ENCODE measurements at regions not wholly inside any gene's neighbourhood (a gene's known extent, or its start where the extent isn't known, plus 50 kb on each side); places are given as distances from the start of the nearest gene placed in this dataset.

- no peaks in the 10 kb centered on the region for H3K27me3 ChIP-seq (ENCODE audit: control insufficient read depth in 3 of 3, insufficient read depth in 3 of 3, low read length in 3 of 3)
- H3K9me3 ChIP-seq (ENCODE audit: control insufficient read depth in 3 of 3, low read length in 3 of 3), result no peaks in the 10 kb centered on the region
- no peak overlapping the region for H3K27ac ChIP-seq (ENCODE audit: low read depth, low read length)
- H3K36me3 ChIP-seq (ENCODE audit: control insufficient read depth in 3 of 3, insufficient read depth in 3 of 3, low read length in 3 of 3), result no peaks in the 10 kb centered on the region
- no peaks in the 10 kb centered on the region for H3K4me1 ChIP-seq (ENCODE audit: control insufficient read depth in 3 of 3, insufficient read depth in 3 of 3, low read length in 3 of 3)
- no peak overlapping the region for H3K9ac ChIP-seq (ENCODE audit: low read depth in 1 of 3, low read length in 3 of 3)
- no peak overlapping the region for H3K4me3 ChIP-seq (ENCODE audit: low read length in 3 of 3)
These were observed 379.6 kb upstream of the ZNF608 start for GRCh38 chr5:125126050-125126449.

GRCh38 chr5:125129151-125129806 is 382.8 kb upstream of the ZNF608 start:
- Histone ChIP-seq H3K4me1 (ENCODE audit: control insufficient read depth in 3 of 3, insufficient read depth in 3 of 3, low read length in 3 of 3) (no peaks in the 10 kb centered on the region), H3K27ac (ENCODE audit: low read depth, low read length) (no peak overlapping the region), H3K27me3 (ENCODE audit: control insufficient read depth in 3 of 3, insufficient read depth in 3 of 3, low read length in 3 of 3) (no peaks in the 10 kb centered on the region), H3K36me3 (ENCODE audit: control insufficient read depth in 3 of 3, insufficient read depth in 3 of 3, low read length in 3 of 3) (no peaks in the 10 kb centered on the region), H3K4me3 (ENCODE audit: low read length in 3 of 3) (no peak overlapping the region), H3K9ac (ENCODE audit: low read depth in 1 of 3, low read length in 3 of 3) (no peak overlapping the region), H3K9me3 (ENCODE audit: control insufficient read depth in 3 of 3, low read length in 3 of 3) (no peaks in the 10 kb centered on the region)

GRCh38 chr5:125130591-125130990 is 384.2 kb upstream of the ZNF608 start:
- Histone ChIP-seq H3K9ac (ENCODE audit: low read depth in 1 of 3, low read length in 3 of 3) (no peak overlapping the region), H3K27me3 (ENCODE audit: control insufficient read depth in 3 of 3, insufficient read depth in 3 of 3, low read length in 3 of 3) (no peaks in the 10 kb centered on the region), H3K4me3 (ENCODE audit: low read length in 3 of 3) (no peak overlapping the region), H3K9me3 (ENCODE audit: control insufficient read depth in 3 of 3, low read length in 3 of 3) (no peaks in the 10 kb centered on the region), H3K4me1 (ENCODE audit: control insufficient read depth in 3 of 3, insufficient read depth in 3 of 3, low read length in 3 of 3) (no peaks in the 10 kb centered on the region), H3K36me3 (ENCODE audit: control insufficient read depth in 3 of 3, insufficient read depth in 3 of 3, low read length in 3 of 3) (no peaks in the 10 kb centered on the region), H3K27ac (ENCODE audit: low read depth, low read length) (no peak overlapping the region)

- no peak overlapping the region for H3K4me3 ChIP-seq (ENCODE audit: low read length in 3 of 3)
- H3K27me3 ChIP-seq (ENCODE audit: control insufficient read depth in 3 of 3, insufficient read depth in 3 of 3, low read length in 3 of 3), result no peaks in the 10 kb centered on the region
- no peaks in the 10 kb centered on the region for H3K4me1 ChIP-seq (ENCODE audit: control insufficient read depth in 3 of 3, insufficient read depth in 3 of 3, low read length in 3 of 3)
- no peak overlapping the region for H3K27ac ChIP-seq (ENCODE audit: low read depth, low read length)
- no peaks in the 10 kb centered on the region for H3K36me3 ChIP-seq (ENCODE audit: control insufficient read depth in 3 of 3, insufficient read depth in 3 of 3, low read length in 3 of 3)
- H3K9me3 ChIP-seq (ENCODE audit: control insufficient read depth in 3 of 3, low read length in 3 of 3), result no peaks in the 10 kb centered on the region
- no peak overlapping the region for H3K9ac ChIP-seq (ENCODE audit: low read depth in 1 of 3, low read length in 3 of 3)
These were observed 388.0 kb upstream of the ZNF608 start for GRCh38 chr5:125134216-125135081.

GRCh38 chr5:125137535-125137934 is 391.1 kb upstream of the ZNF608 start:
- H3K27me3 ChIP-seq (ENCODE audit: control insufficient read depth in 3 of 3, insufficient read depth in 3 of 3, low read length in 3 of 3), result no peaks in the 10 kb centered on the region
- H3K4me1 ChIP-seq (ENCODE audit: control insufficient read depth in 3 of 3, insufficient read depth in 3 of 3, low read length in 3 of 3), result no peaks in the 10 kb centered on the region
- no peak overlapping the region for H3K27ac ChIP-seq (ENCODE audit: low read depth, low read length)
- H3K36me3 ChIP-seq (ENCODE audit: control insufficient read depth in 3 of 3, insufficient read depth in 3 of 3, low read length in 3 of 3), result no peaks in the 10 kb centered on the region
- no peaks in the 10 kb centered on the region for H3K9me3 ChIP-seq (ENCODE audit: control insufficient read depth in 3 of 3, low read length in 3 of 3)
- no peak overlapping the region for H3K4me3 ChIP-seq (ENCODE audit: low read length in 3 of 3)
- H3K9ac ChIP-seq (ENCODE audit: low read depth in 1 of 3, low read length in 3 of 3), result no peak overlapping the region

GRCh38 chr5:125138266-125138665 is 391.8 kb upstream of the ZNF608 start:
- no peaks in the 10 kb centered on the region for H3K27me3 ChIP-seq (ENCODE audit: control insufficient read depth in 3 of 3, insufficient read depth in 3 of 3, low read length in 3 of 3)
- no peaks in the 10 kb centered on the region for H3K9me3 ChIP-seq (ENCODE audit: control insufficient read depth in 3 of 3, low read length in 3 of 3)
- no peak overlapping the region for H3K4me3 ChIP-seq (ENCODE audit: low read length in 3 of 3)
- no peak overlapping the region for H3K27ac ChIP-seq (ENCODE audit: low read depth, low read length)
- H3K4me1 ChIP-seq (ENCODE audit: control insufficient read depth in 3 of 3, insufficient read depth in 3 of 3, low read length in 3 of 3), result no peaks in the 10 kb centered on the region
- no peak overlapping the region for H3K9ac ChIP-seq (ENCODE audit: low read depth in 1 of 3, low read length in 3 of 3)
- no peaks in the 10 kb centered on the region for H3K36me3 ChIP-seq (ENCODE audit: control insufficient read depth in 3 of 3, insufficient read depth in 3 of 3, low read length in 3 of 3)

- Histone ChIP-seq H3K9me3 (ENCODE audit: control insufficient read depth in 3 of 3, low read length in 3 of 3) (no peaks in the 10 kb centered on the region), H3K4me1 (ENCODE audit: control insufficient read depth in 3 of 3, insufficient read depth in 3 of 3, low read length in 3 of 3) (no peaks in the 10 kb centered on the region), H3K27me3 (ENCODE audit: control insufficient read depth in 3 of 3, insufficient read depth in 3 of 3, low read length in 3 of 3) (no peaks in the 10 kb centered on the region), H3K36me3 (ENCODE audit: control insufficient read depth in 3 of 3, insufficient read depth in 3 of 3, low read length in 3 of 3) (no peaks in the 10 kb centered on the region), H3K4me3 (ENCODE audit: low read length in 3 of 3) (no peak overlapping the region), H3K9ac (ENCODE audit: low read depth in 1 of 3, low read length in 3 of 3) (no peak overlapping the region), H3K27ac (ENCODE audit: low read depth, low read length) (no peak overlapping the region)
These were observed 393.2 kb upstream of the ZNF608 start for GRCh38 chr5:125139590-125139989.

GRCh38 chr5:125140220-125140619 is 393.8 kb upstream of the ZNF608 start:
- H3K9me3 ChIP-seq (ENCODE audit: control insufficient read depth in 3 of 3, low read length in 3 of 3), result no peaks in the 10 kb centered on the region
- H3K4me1 ChIP-seq (ENCODE audit: control insufficient read depth in 3 of 3, insufficient read depth in 3 of 3, low read length in 3 of 3), result no peaks in the 10 kb centered on the region
- H3K27me3 ChIP-seq (ENCODE audit: control insufficient read depth in 3 of 3, insufficient read depth in 3 of 3, low read length in 3 of 3), result no peaks in the 10 kb centered on the region
- no peak overlapping the region for H3K4me3 ChIP-seq (ENCODE audit: low read length in 3 of 3)
- H3K27ac ChIP-seq (ENCODE audit: low read depth, low read length), result no peak overlapping the region
- H3K36me3 ChIP-seq (ENCODE audit: control insufficient read depth in 3 of 3, insufficient read depth in 3 of 3, low read length in 3 of 3), result no peaks in the 10 kb centered on the region
- no peak overlapping the region for H3K9ac ChIP-seq (ENCODE audit: low read depth in 1 of 3, low read length in 3 of 3)

- Histone ChIP-seq H3K27me3 (ENCODE audit: control insufficient read depth in 3 of 3, insufficient read depth in 3 of 3, low read length in 3 of 3) (no peaks in the 10 kb centered on the region), H3K36me3 (ENCODE audit: control insufficient read depth in 3 of 3, insufficient read depth in 3 of 3, low read length in 3 of 3) (no peaks in the 10 kb centered on the region), H3K27ac (ENCODE audit: low read depth, low read length) (no peak overlapping the region), H3K9me3 (ENCODE audit: control insufficient read depth in 3 of 3, low read length in 3 of 3) (no peaks in the 10 kb centered on the region), H3K4me3 (ENCODE audit: low read length in 3 of 3) (no peak overlapping the region), H3K9ac (ENCODE audit: low read depth in 1 of 3, low read length in 3 of 3) (no peak overlapping the region), H3K4me1 (ENCODE audit: control insufficient read depth in 3 of 3, insufficient read depth in 3 of 3, low read length in 3 of 3) (no peaks in the 10 kb centered on the region)
These were observed 394.4 kb upstream of the ZNF608 start for GRCh38 chr5:125140855-125141254.

GRCh38 chr5:125142458-125142857 is 396.0 kb upstream of the ZNF608 start:
- Histone ChIP-seq H3K36me3 (ENCODE audit: control insufficient read depth in 3 of 3, insufficient read depth in 3 of 3, low read length in 3 of 3) (no peaks in the 10 kb centered on the region), H3K4me3 (ENCODE audit: low read length in 3 of 3) (no peak overlapping the region), H3K4me1 (ENCODE audit: control insufficient read depth in 3 of 3, insufficient read depth in 3 of 3, low read length in 3 of 3) (no peaks in the 10 kb centered on the region), H3K9me3 (ENCODE audit: control insufficient read depth in 3 of 3, low read length in 3 of 3) (no peaks in the 10 kb centered on the region), H3K27ac (ENCODE audit: low read depth, low read length) (no peak overlapping the region), H3K9ac (ENCODE audit: low read depth in 1 of 3, low read length in 3 of 3) (no peak overlapping the region), H3K27me3 (ENCODE audit: control insufficient read depth in 3 of 3, insufficient read depth in 3 of 3, low read length in 3 of 3) (no peaks in the 10 kb centered on the region)
